ENCODE measurements at regions not wholly inside any gene's neighbourhood (a gene's known extent, or its start where the extent isn't known, plus 50 kb on each side); places are given as distances from the start of the nearest gene placed in this dataset.
A peak's percentile ranks its signal among the peaks of the same experiment; 100 is the strongest.

GRCh38 chr6:105587349-105588122 is 184.7 kb upstream of the PREP start:
- DNase-seq (ENCODE audit: low read depth), result no peak

- no peak for DNase-seq (ENCODE audit: low read depth)
Observed at GRCh38 chr6:105578179-105578707, 175.4 kb upstream of the PREP start.

GRCh38 chr6:105573556-105573955 is 170.7 kb upstream of the PREP start:
- DNase-seq (ENCODE audit: low read depth), result no peak

- no peak for DNase-seq (ENCODE audit: low read depth)
Observed at GRCh38 chr6:105573138-105573537, 170.3 kb upstream of the PREP start.

- no peak for DNase-seq (ENCODE audit: low read depth)
Observed at GRCh38 chr6:105570416-105570815, 167.5 kb upstream of the PREP start.

- DNase-seq (ENCODE audit: low read depth), result no peak
Observed at GRCh38 chr6:105569706-105570105, 166.8 kb upstream of the PREP start.

- DNase-seq (ENCODE audit: low read depth), result no peak
Observed at GRCh38 chr6:105568751-105569150, 165.9 kb upstream of the PREP start.

- peak; percentile 37 for DNase-seq (ENCODE audit: low read depth)
Observed at GRCh38 chr6:105568142-105568541, 165.3 kb upstream of the PREP start.

- DNase-seq (ENCODE audit: low read depth), result no peak
Observed at GRCh38 chr6:105567140-105567539, 164.3 kb upstream of the PREP start.

- no peak for DNase-seq (ENCODE audit: low read depth)
Observed at GRCh38 chr6:105566503-105566902, 163.6 kb upstream of the PREP start.

- DNase-seq (ENCODE audit: low read depth), result no peak
Observed at GRCh38 chr6:105564121-105564902, 161.4 kb upstream of the PREP start.

- no peak for DNase-seq (ENCODE audit: low read depth)
Observed at GRCh38 chr6:105562027-105562426, 159.1 kb upstream of the PREP start.

- DNase-seq (ENCODE audit: low read depth), result no peak
Observed at GRCh38 chr6:105561486-105561885, 158.6 kb upstream of the PREP start.

- peak; percentile 66 for DNase-seq (ENCODE audit: low read depth)
Observed at GRCh38 chr6:105560611-105561066, 157.8 kb upstream of the PREP start.

- DNase-seq (ENCODE audit: low read depth), result no peak
Observed at GRCh38 chr6:105557291-105557690, 154.4 kb upstream of the PREP start.

- DNase-seq (ENCODE audit: low read depth), result no peak
Observed at GRCh38 chr6:105553171-105553570, 150.3 kb upstream of the PREP start.

GRCh38 chr6:105550955-105551620 is 148.2 kb upstream of the PREP start:
- DNase-seq (ENCODE audit: low read depth), result no peak

GRCh38 chr6:105546754-105547153 is 143.9 kb upstream of the PREP start:
- DNase-seq (ENCODE audit: low read depth), result no peak

GRCh38 chr6:105545947-105546731 is 143.3 kb upstream of the PREP start:
- peak; percentile 91 for DNase-seq (ENCODE audit: low read depth)

GRCh38 chr6:105545228-105545920 is 142.5 kb upstream of the PREP start:
- peak; percentile 79 for DNase-seq (ENCODE audit: low read depth)

GRCh38 chr6:105539911-105540310 is 137.0 kb upstream of the PREP start:
- DNase-seq (ENCODE audit: low read depth), result peak; percentile 26
